HCT116 (cell line): ENCODE measurements at regions not wholly inside any gene's neighbourhood (a gene's known extent, or its start where the extent isn't known, plus 50 kb on each side); places are given as distances from the start of the nearest gene placed in this dataset.

Experiments
- CEBPB ChIP-seq: IDR thresholded peaks from 2 replicates; pipeline ENCODE4 v1.6.1; 2012; ENCODE audit warnings: low read depth
- EGR1 ChIP-seq: IDR thresholded peaks from 2 replicates; pipeline ENCODE4 v1.6.1; 2012; ENCODE audit warnings: low read depth
- EZH2 ChIP-seq: fragments of 200-600 bp; sonication (generic); IDR thresholded peaks from 2 replicates; pipeline ENCODE4 v1.6.1; 2017; ENCODE audit warnings: antibody characterized with exemption, mixed run types
- EZH2phosphoT487 ChIP-seq: fragments of 200-600 bp; IDR thresholded peaks from 2 replicates; pipeline ENCODE4 v1.6.1; 2018; ENCODE audit warnings: antibody characterized with exemption, borderline replicate concordance
- POLR2A ChIP-seq: IDR thresholded peaks from 2 replicates; pipeline ENCODE4 v1.7.0; 2011; ENCODE audit warnings: borderline replicate concordance; ENCODE audit not compliant: insufficient read depth, insufficient read length; ENCODE audit errors: extremely low read depth
- POLR2AphosphoS5 ChIP-seq: IDR thresholded peaks from 2 replicates; pipeline ENCODE4 v1.6.1; 2011; ENCODE audit warnings: mild to moderate bottlenecking, low read depth, low read length, moderate library complexity
- SIN3A ChIP-seq: IDR thresholded peaks from 2 replicates; pipeline ENCODE4 v1.6.1; 2012; ENCODE audit warnings: low read depth
- ZBTB33 ChIP-seq: IDR thresholded peaks from 2 replicates; pipeline ENCODE4 v1.6.1; 2011; ENCODE audit warnings: mild to moderate bottlenecking, low read length, moderate library complexity; ENCODE audit not compliant: insufficient replicate concordance; ENCODE audit errors: extremely low read depth
- ZNF274 ChIP-seq: fragments of 200-500 bp; sonication (Bioruptor generic); IDR thresholded peaks from 2 replicates; pipeline ENCODE4 v1.6.1; 2014; ENCODE audit warnings: mild to moderate bottlenecking, low read depth, low read length, inconsistent platforms
- TF ChIP-seq, protein P1 (sequence below), 3 experiments: fragments of 200-600 bp in 1 of 3; sonication (generic) in 1 of 3; IDR thresholded peaks in 2 of 3; conservative IDR thresholded peaks in 1 of 3; 2 replicates each; pipeline ENCODE4 v1.5.1; 2012 to 2017; ENCODE audit warnings: low read depth in 2 of 3, low read length in 2 of 3, antibody characterized with exemption in 1 of 3, borderline replicate concordance in 1 of 3, control low read depth in 1 of 3, mild to moderate bottlenecking in 1 of 3, mixed read lengths in 1 of 3, mixed run types in 1 of 3, moderate library complexity in 1 of 3; ENCODE audit not compliant: insufficient read depth in 1 of 3
- TF ChIP-seq, protein P2 (sequence below): IDR thresholded peaks from 2 replicates; pipeline ENCODE4 v1.6.1; 2012; ENCODE audit warnings: low read depth
- TF ChIP-seq, protein P3 (sequence below): IDR thresholded peaks from 2 replicates; pipeline ENCODE4 v1.6.1; 2012
- TF ChIP-seq, protein P4 (sequence below): IDR thresholded peaks from 2 replicates; pipeline ENCODE4 v1.6.1; 2012

DNA sequence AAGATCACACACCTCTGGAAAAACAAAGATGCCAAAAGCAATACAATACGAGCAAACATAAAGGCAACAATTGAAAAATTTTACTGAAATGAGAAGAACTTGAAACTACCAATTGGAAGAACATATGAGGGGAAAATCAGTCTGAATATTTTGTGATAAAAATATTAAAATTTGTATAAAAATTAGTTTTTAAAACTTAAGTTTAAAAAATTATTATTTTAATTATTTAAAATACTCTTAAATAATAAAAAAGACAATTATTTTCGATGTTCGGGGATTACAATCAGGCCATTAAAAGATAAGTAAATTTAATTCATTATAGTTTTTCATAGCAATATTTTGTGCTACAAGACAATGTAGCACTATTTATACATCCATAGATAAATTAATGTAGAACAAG, 1239.3 kb downstream of the AMY1C start:
- TF ChIP-seq, protein P1, sequence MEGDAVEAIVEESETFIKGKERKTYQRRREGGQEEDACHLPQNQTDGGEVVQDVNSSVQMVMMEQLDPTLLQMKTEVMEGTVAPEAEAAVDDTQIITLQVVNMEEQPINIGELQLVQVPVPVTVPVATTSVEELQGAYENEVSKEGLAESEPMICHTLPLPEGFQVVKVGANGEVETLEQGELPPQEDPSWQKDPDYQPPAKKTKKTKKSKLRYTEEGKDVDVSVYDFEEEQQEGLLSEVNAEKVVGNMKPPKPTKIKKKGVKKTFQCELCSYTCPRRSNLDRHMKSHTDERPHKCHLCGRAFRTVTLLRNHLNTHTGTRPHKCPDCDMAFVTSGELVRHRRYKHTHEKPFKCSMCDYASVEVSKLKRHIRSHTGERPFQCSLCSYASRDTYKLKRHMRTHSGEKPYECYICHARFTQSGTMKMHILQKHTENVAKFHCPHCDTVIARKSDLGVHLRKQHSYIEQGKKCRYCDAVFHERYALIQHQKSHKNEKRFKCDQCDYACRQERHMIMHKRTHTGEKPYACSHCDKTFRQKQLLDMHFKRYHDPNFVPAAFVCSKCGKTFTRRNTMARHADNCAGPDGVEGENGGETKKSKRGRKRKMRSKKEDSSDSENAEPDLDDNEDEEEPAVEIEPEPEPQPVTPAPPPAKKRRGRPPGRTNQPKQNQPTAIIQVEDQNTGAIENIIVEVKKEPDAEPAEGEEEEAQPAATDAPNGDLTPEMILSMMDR (IDR thresholded peaks at IDR 0.05 in 2 of 3, conservative IDR thresholded peaks at IDR 0.05 in 1 of 3; ENCODE audit: borderline replicate concordance in 1 of 3, insufficient read depth in 1 of 3, low read depth in 2 of 3, low read length in 2 of 3) = no peak
- TF ChIP-seq, protein P2, sequence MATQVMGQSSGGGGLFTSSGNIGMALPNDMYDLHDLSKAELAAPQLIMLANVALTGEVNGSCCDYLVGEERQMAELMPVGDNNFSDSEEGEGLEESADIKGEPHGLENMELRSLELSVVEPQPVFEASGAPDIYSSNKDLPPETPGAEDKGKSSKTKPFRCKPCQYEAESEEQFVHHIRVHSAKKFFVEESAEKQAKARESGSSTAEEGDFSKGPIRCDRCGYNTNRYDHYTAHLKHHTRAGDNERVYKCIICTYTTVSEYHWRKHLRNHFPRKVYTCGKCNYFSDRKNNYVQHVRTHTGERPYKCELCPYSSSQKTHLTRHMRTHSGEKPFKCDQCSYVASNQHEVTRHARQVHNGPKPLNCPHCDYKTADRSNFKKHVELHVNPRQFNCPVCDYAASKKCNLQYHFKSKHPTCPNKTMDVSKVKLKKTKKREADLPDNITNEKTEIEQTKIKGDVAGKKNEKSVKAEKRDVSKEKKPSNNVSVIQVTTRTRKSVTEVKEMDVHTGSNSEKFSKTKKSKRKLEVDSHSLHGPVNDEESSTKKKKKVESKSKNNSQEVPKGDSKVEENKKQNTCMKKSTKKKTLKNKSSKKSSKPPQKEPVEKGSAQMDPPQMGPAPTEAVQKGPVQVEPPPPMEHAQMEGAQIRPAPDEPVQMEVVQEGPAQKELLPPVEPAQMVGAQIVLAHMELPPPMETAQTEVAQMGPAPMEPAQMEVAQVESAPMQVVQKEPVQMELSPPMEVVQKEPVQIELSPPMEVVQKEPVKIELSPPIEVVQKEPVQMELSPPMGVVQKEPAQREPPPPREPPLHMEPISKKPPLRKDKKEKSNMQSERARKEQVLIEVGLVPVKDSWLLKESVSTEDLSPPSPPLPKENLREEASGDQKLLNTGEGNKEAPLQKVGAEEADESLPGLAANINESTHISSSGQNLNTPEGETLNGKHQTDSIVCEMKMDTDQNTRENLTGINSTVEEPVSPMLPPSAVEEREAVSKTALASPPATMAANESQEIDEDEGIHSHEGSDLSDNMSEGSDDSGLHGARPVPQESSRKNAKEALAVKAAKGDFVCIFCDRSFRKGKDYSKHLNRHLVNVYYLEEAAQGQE = no peak
- TF ChIP-seq, protein P3, sequence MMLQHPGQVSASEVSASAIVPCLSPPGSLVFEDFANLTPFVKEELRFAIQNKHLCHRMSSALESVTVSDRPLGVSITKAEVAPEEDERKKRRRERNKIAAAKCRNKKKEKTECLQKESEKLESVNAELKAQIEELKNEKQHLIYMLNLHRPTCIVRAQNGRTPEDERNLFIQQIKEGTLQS = no peak
- TF ChIP-seq, protein P4, sequence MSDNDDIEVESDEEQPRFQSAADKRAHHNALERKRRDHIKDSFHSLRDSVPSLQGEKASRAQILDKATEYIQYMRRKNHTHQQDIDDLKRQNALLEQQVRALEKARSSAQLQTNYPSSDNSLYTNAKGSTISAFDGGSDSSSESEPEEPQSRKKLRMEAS = no peak
- TF ChIP-seq EZH2phosphoT487 = no peak
- TF ChIP-seq EZH2 = no peak
- TF ChIP-seq SIN3A = no peak
- TF ChIP-seq ZNF274 = no peak
- TF ChIP-seq POLR2A = no peak
- TF ChIP-seq EGR1 = no peak
- no peak for TF ChIP-seq CEBPB
- TF ChIP-seq POLR2AphosphoS5 = no peak
- TF ChIP-seq ZBTB33 = no peak
